AG04449 (cell line): ENCODE measurements at regions not wholly inside any gene's neighbourhood (a gene's known extent, or its start where the extent isn't known, plus 50 kb on each side); places are given as distances from the start of the nearest gene placed in this dataset.
A peak's percentile ranks its signal among the peaks of the same experiment; 100 is the strongest.

Source experiments
- CTCF ChIA-PET: fragments of 350-600 bp; formaldehyde crosslinking; extraction: SDS; loops from one replicate; lab custom pipeline; 2021; ENCODE audit warnings: antibody characterized with exemption; lab: Yijun Ruan, JAX
- POLR2A ChIA-PET: fragments of 400-600, 350-600 bp; formaldehyde crosslinking; extraction: SDS; loops from one replicate; lab custom pipeline; 2020; ENCODE audit warnings: antibody characterized with exemption, inconsistent platforms; lab: Yijun Ruan, JAX
- DNase-seq: peaks from one replicate; pipeline ENCODE4 v3.0.0-alpha.2; 2010; ENCODE audit warnings: low read depth, low spot score
- H3K4me3 ChIP-seq: 2 replicates; pipeline ENCODE4 v1.5.1; 2011; ENCODE audit warnings: low read depth, mild to moderate bottlenecking, control low read depth, low read length
- CTCF ChIP-seq: IDR thresholded peaks from one replicate; pipeline ENCODE4 v1.5.1; 2011; ENCODE audit warnings: mild to moderate bottlenecking, moderate library complexity, low read length, control low read depth, inconsistent platforms; ENCODE audit not compliant: insufficient read depth; ENCODE audit errors: missing control alignments

DNA sequence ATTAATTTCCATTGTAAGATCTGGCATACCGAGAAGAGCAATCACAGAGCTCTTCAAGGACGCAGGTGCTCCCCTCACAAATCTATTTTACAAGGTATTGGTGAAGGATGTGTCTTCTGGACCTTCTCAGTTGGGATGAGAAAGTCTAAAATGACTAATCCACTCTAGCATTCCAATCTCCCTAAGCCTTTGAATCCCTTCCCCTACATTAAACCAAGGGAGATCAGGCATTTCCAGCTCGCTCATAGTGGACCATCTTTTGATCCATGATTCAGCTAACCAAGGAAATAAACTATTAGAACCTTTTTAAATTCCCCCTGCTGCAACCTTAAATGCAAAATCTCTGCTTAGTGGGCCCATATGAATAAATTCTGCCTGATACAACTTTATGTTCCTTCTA lies 95.9 kb upstream of the FBN2 start:
- ChIA-PET POLR2A (no interaction called here), CTCF (interaction anchor here (1.6 to 1.7 kb wide), 2 partner anchors 14 to 41 kb away, joined by 3 to 4 read pairs; no protein-coding TSS in a partner anchor)
- H3K4me3 ChIP-seq, result no peak overlapping the region
- TF ChIP-seq CTCF, result no peak
- no peak for DNase-seq

DNA sequence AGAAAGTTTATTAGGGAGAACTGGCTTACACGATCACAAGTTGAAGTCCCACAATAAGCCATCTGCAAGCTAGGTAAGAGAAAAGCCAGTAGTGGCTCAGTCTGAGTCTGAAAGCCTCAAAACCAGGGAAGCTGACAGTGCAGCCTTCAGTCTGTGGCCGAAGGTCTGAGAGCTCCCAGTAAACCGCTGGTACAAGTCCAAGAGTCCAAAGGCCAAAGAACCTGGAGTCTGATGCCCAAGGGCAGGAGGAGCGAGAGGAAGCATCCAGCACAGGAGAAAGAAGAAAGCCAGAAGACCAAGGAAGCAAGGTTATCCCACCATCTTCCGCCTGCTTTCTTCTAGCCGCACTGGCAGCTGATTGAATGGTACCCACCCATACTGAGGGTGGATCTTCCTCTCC lies 97.3 kb upstream of the FBN2 start:
- CTCF ChIA-PET, result interaction anchor here (1.6 kb wide), 1 partner anchor 13 kb away, joined by 3 read pairs; no protein-coding TSS in a partner anchor
- TF ChIP-seq CTCF, result no peak
- DNase-seq, result no peak
- POLR2A ChIA-PET, result no interaction called here
- H3K4me3 ChIP-seq, result no peak overlapping the region

GRCh38 chr5:128636361-128636760 lies 98.3 kb upstream of the FBN2 start:
- TF ChIP-seq CTCF, result no peak
- H3K4me3 ChIP-seq, result no peak overlapping the region
- no peak for DNase-seq
- ChIA-PET POLR2A (no interaction called here), CTCF (no interaction called here)

DNA sequence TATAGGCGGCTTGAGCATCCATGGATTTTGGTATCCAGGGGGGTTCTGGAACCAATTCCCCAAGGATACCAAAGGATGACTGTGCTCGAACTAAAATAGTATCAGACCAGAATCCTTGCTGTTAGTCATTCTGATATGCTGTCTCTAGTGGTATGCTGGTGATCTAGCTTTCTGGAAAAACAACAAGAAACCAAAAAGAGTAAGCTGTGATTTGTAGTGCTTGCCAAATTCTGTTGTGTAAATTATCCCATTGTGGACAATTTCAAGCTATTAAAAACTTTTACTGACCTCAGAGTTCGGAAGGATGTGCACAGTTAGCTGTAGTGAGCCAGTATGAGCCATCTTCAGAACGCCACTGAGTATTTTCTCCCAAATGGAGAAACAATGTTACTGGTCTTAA lies 99.0 kb upstream of the FBN2 start:
- peak; percentile 87 for DNase-seq
- CTCF ChIA-PET, result interaction anchor here (0.8 to 1.0 kb wide), 3 partner anchors 8 to 37 kb away, joined by 3 to 4 read pairs (median 3); no protein-coding TSS in a partner anchor
- H3K4me3 ChIP-seq, result no peak overlapping the region
- POLR2A ChIA-PET, result interaction anchor here (0.9 kb wide), 1 partner anchor 58 kb away, joined by 8 read pairs; no protein-coding TSS in a partner anchor
- TF ChIP-seq CTCF, result no peak

DNA sequence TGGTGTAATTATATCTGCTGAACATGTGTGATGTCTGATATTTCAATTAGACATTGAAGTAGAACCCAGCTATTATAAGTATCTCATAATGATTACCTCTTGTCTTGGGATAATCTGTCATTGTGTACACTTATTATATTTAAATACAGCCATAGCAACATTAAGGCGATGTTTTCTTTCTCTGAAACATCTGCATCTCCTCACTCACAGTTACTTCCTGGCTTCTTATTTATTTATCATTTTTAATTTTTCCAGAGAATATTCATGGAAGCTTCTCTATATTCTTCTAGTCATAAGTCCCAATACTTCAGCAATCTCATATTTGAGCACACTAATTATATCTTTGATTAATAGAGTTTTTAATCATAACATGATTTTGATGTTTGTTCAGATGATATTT lies 103.8 kb upstream of the FBN2 start:
- TF ChIP-seq CTCF, result no peak
- DNase-seq, result no peak
- POLR2A ChIA-PET, result no interaction called here
- H3K4me3 ChIP-seq, result no peak overlapping the region
- CTCF ChIA-PET, result interaction anchor here (1.7 kb wide), 1 partner anchor 104 kb away, joined by 4 read pairs; the partner anchor contains the start of gene FBN2

DNA sequence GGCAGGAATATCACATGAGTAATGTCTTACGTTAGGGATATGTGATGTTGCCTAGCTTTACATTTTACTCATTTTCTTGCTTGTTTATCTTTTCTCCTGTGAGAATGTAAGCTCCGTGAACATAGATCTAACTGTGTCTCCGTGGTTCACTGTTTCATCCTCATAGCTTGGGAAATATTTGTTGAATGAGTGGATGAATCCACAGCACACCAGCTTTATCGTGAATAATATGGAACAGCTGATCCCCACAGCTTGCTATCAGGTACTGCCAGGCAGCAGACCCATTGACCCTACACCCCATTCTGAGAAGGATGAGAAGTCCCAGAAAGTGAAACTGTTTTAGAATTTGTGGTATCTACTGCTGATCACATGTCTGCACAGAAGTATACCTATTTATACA lies 106.8 kb upstream of the FBN2 start:
- ChIA-PET POLR2A (interaction anchor here (0.6 to 2.5 kb wide), 4 partner anchors 14 to 107 kb away, joined by 3 to 21 read pairs (median 4); partner anchors contain the start of gene FBN2), CTCF (interaction anchor here (0.6 to 6.0 kb wide), 5 partner anchors 12 to 93 kb away, joined by 3 to 29 read pairs (median 4); no protein-coding TSS in a partner anchor)
- no peak for DNase-seq
- H3K4me3 ChIP-seq, result peak overlapping the region; percentile 20
- TF ChIP-seq CTCF, result no peak
